Daoy (cell line): ENCODE measurements at regions not wholly inside any gene's neighbourhood (a gene's known extent, or its start where the extent isn't known, plus 50 kb on each side); places are given as distances from the start of the nearest gene placed in this dataset.
A peak's percentile ranks its signal among the peaks of the same experiment; 100 is the strongest.

ENCODE experiments used
- DNase-seq: peaks from one replicate; pipeline ENCODE4 v3.0.0-alpha.2; 2015; ENCODE audit warnings: low read depth

DNA sequence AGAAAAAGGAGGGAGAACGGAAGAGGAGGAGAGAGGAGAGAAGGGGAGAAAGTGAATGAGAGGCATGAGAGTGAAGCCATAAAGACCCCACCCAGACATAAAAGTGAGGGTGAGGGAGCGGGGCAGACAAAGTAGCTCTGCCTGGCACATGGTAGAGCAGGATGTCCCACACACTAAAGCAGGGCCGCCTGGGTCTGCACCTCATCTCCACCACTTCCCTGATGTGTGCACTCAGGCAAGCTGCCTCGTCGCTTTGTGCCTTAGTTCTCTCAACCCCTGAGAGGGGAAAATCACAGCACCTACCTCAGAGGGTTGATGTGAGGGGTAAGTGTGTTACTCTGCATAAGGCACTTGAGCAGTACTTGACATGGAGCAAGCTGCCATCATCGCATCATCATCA is 488.1 kb downstream of the COG6 start:
- no peak for DNase-seq

DNA sequence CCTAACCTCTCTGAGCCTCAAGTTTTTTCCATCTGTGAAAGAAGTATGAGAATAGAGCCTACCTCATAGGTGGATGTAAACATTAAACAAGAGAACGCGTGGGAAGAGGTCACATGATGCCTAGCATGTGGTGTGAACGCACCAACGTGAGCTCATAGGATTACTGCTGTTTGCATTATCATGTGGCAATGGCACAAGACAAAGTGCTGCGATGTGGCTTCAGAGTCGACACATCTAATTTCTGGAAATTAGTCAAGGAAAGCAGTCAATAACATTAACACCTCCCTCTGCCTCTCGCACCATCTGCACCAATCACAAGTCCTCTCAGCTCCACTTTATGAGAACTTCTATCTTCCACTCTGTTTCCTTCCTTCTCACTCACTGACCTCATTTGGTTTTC is 489.7 kb downstream of the COG6 start:
- no peak for DNase-seq

DNA sequence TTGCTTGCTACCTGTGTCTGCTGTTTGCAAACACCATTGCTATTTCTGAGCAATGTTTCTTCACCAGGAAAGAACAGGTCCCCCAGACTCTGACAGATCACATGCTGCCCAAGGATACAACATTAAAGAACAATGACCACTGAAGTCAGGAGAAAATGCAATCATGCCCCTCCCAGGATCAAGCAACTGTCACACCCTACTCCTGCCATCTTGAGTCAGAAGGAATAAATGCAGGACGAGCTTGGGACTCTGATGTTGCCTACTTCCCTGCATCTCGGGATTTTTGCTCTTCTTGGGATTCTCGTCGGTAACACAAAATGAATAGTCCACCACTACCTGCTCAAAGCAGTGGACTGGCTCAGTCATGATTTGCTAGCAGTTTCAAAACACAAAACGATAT is 490.6 kb downstream of the COG6 start:
- no peak for DNase-seq

DNA sequence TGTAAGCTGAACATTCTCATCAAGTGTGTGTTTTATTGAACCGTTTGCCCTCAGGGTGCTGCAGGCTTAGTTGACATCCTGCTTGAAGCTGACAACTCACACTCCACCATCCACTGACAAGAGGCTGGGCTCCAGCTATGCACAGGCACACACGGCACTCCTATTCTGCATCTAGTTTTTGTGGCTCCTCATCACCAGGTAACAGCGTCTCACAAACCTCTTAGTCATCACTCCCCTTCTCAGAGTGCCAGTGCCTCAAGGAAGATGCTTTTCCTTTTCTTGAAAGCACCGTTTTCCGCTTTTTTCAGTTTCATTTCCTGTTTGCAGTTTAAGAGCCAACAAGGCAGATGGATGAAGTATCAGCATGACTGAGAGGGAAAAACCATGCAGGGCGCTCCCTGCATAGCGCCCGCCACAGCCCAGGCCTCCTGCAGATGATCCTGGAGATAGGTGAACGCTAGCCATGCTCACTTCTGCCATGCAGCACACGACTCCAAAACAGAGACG is 491.2 kb downstream of the COG6 start:
- DNase-seq = no peak

DNA sequence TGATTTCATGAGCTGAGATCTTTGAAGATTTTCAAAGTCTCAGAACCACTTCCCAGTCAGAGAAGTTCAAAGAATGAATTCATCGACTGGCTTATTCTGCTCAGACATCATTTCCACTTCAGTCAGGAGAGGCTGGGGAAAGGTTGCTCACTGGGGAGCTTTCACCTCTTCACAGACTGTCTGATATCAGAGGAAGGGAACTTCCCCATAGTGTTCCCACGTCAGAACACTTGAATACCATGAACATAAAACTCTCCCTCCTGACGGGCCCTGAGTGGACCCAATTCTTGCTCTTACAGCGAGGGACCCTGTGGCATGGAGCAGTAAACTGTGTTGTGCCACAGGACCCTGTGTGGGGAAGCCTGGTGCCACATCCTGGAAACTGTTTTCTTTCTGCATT is 492.6 kb downstream of the COG6 start:
- DNase-seq = no peak

DNA sequence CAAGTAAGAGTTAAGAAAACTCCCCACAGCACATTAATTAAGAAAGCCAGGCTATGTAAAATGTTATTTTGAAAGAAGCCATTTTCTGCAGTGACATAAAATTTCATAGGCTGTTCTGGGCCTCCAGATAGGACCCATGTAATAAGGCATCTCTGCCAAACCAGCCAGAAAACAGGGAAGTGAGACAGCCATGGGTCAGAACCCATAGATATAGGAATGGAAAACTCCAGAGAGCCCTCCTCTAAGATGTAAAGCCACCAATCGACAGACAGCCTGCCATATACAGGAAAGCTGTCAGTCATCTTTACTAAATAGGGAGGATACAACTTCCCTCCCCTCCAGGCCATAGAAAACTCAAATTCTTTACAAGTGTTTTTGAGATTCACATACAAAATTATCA is 493.3 kb downstream of the COG6 start:
- no peak for DNase-seq

DNA sequence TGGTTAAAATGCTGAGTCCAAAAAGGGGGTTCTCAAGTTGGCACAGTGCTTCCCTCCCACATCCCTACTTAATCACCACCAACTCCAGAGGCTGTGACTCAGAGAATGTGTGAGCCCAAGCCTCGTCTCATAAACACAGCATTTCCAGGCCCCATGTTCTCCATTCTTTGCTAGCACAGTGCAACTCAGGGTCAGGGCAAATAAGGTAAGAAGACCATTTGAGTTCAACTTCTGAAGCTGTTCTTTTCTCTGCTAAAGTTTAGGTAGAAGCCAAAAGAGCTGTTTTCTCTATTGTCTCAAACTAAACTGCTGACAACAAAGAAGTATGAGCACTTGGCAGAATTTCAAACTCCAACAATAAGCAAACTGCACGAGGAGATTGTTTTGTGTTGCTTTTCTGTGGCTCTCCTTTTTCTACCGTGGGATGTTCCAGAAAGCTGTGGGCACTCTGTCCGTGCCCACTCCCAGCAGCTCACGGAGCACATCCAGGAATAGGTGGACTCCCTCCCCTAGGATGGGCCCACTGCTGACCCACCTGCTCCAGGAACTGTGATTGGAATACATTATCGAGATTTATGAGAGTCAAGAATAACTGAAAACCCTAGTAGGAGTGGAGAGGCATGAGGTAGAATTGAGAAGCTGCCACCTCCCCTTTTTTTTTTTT is 494.3 kb downstream of the COG6 start:
- DNase-seq = peak; percentile 78

DNA sequence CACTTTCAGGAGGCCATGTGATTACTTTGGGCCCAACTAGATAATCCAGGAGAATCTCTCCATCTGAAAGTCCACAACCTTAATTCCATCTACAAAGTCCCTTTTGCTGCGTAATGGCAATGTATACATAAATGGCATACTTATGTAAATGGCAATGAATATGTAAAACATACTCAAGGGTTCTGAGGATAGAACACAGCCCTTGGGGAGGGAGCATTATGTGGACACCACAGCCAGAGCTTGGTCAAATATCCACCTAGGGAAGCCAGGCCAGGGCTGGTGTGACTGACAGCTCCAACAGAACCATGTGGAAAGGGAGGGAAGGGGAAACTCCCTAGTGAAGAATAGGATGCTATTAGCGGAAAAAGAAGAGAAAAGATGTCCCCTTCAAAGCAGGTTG is 496.2 kb downstream of the COG6 start:
- no peak for DNase-seq

DNA sequence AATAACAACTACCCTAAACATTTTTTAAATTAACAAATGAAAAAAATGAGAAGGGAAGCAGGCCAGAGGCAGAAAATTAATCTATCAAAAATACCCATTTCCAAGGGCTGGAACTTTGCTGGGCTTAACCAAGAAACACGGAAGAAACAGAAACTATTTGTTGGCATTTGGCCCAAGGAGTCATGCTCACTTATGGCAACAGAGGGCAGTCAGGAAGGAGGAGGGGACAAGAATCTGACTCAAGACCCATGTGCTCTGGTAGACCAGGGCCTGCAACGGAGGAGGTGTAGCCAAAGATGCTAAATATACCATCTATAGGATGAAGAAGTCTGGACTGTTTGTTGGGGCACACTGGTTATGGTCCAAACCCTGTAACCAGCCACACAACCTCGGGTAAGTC is 496.7 kb downstream of the COG6 start:
- peak; percentile 65 for DNase-seq

DNA sequence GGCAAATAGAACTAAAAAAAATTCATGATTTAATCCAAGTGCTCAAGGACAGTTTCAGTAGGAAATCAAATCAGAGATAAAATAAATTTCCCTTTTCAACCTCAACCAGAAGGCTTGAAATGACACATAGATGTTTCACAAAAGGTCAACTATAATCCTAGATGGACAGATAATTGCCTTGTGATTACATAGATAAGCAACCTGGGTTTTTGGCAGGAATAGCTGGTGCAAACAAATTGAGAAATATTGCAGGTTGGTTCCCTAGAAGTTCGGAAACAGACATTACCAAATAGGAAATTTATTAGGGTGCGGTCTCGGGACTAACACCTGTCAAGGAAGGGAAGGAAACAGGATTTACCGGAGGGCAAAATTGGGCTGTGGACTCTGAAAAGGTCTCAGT is 497.5 kb downstream of the COG6 start:
- no peak for DNase-seq

DNA sequence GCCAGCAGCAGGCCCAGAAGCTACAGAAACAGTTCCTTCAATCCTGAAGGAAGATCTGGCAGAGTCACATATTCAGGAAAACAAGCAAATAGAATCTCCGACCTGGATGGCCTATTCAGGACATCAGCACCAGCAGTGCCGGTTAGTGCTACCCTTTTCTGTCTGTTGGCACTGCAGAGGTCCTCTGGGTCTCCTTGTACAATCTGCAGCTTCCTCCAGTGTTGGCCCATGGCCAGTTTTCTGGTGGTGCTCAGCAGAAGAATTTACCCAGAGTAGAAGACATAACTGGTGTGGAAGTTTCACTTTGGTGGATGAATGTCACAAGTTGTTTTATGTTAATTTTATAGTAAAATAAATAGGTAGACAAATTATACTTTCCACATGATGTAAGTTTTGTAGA is 498.1 kb downstream of the COG6 start:
- DNase-seq = no peak

DNA sequence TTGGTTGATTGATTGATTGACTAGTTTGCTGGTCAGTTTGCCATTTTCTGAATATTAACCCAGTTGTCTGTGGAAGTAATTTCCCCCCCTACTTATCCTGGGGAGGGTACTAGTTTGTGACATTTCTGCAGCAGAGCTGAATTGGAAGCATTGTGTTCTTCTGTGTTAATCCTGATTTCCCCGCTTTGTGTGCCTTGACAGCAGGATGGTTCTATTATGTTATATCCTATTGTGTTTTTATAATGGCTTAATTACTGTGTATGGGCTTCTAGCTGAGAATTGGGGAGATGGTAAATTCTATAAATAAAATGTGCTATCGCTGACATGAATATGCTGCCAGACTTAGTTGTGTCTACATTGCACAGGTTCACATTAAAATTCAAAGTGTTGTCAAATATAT is 499.7 kb downstream of the COG6 start:
- no peak for DNase-seq

DNA sequence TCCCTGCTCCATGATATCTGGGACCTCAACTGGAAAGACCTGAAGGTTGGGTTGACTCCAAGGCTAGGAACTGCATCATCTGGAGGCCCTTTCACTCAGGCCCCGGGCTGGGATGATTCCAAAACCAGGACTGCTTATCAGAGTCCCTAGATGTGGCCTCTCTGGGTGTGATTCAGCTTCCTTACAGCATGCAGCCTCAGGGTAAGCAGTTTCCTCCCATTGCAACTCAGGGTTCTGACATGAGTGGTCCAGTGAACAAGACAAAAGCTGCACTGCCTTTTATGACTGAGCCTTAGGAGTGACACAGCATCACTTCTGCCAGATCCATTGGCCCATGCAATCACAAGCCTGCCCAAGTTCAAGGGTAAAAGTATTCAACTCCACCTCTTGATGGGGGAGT is 502.8 kb downstream of the COG6 start:
- peak; percentile 60 for DNase-seq

DNA sequence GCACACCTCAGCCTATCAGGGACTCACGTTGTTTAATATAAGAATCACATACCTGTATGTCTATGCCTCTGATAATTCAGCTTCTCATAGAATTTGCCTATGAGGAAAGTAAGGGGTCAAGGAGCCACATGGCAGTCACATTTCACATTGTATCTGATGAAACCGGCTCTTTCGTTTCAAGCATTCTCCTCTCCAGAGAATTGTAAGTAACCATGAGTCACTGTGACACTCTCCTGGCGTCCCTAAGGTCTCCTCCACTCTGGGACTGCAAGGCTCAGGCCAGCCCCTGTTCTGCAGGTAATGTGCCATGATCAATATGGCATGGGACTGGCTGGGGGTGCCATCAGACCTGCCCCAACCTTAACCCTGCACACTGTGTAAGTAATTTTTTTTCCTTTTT is 503.3 kb downstream of the COG6 start:
- DNase-seq = no peak

DNA sequence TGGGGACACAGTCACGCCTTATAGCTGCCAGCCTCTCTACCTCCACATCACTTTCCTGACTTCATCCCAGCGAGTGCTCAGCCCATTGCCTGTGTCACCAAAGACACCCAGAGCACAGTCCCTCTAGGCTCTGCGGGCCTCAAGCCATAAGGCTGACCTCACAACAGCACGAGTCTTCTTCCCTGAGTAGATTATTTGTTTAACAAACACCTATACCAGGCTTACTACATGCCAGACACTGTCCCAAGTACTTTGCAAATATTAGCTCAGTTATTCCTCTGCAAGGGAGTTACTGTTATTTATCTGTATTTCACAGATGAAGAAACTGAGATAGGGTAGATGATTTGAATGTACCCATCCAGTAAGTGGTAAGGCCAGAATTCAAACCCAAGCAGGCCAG is 504.3 kb downstream of the COG6 start:
- DNase-seq = no peak

DNA sequence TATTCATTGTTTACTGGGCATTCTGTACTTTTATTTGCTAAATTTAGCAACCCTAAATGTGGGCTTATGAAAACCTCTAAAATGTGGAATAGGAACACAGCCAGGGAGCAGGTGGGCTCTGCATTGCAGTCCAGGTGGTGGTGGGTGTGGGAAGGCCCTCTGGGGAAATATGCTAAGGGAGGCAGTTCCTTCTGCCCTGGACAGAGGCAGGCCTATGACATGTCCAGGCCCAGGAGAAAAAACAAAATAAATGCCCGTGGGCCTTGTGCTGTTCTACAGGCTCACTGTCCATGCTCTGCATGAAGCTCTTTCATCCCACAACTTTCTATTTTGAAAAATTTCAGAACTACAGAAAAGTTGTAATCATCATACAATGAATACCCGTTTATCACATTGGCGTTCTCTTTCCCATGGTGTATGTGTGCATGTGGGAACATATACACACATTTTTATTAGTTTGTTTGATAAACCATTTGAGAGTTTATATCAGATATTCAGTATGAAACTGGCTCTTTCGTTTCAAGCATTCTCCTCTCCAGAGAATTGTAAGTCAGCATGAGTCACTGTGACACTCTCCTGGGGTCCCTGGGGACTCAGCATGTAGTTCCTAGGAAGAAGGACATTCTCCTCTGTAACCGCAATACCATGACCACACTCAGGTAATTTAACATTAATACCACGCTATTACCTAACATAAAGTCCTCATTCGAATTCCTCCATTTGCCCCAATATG is 505.3 kb downstream of the COG6 start:
- peak; percentile 50 for DNase-seq

DNA sequence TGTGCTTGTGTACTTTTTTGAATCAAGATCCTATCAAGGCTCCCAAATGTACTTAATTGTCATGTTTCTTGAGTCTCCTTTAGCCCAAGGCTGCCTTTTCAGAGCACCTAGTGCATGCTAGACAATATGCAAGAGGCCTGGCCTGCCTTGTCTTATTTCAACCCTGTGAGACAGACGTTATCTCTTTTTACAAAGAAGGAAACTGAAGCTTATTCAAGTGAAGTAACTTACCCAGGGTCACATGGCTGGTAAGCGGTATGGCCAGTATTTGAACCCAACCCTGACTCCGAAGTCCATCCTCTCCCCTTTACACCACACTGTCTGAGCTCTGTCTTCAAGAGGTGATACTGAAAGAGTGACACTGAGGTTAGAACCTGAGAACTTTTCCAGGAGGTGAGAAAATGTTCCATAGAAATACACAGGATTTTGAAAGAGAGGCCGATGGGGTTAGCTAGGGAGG is 505.1 kb downstream of the FOXO1 start:
- DNase-seq = no peak

DNA sequence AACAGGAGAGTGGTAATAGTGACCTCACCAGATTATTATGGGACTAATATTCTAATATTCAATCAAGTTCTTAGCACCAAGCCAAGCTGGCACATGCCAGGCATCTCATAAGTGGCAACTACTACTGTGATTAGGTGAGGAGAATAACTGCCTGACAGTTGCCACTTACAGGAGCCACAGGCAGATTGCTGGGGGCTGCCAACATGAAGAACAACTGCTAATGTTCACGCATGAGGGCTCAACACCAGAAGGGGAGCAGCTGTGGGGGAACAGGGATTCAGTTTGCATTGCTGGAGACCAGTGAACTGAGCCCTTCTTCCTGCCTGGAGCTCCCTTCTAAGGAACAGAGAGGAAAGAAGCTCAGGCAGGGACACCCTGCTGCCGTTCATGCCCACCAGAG is 504.5 kb downstream of the FOXO1 start:
- no peak for DNase-seq

DNA sequence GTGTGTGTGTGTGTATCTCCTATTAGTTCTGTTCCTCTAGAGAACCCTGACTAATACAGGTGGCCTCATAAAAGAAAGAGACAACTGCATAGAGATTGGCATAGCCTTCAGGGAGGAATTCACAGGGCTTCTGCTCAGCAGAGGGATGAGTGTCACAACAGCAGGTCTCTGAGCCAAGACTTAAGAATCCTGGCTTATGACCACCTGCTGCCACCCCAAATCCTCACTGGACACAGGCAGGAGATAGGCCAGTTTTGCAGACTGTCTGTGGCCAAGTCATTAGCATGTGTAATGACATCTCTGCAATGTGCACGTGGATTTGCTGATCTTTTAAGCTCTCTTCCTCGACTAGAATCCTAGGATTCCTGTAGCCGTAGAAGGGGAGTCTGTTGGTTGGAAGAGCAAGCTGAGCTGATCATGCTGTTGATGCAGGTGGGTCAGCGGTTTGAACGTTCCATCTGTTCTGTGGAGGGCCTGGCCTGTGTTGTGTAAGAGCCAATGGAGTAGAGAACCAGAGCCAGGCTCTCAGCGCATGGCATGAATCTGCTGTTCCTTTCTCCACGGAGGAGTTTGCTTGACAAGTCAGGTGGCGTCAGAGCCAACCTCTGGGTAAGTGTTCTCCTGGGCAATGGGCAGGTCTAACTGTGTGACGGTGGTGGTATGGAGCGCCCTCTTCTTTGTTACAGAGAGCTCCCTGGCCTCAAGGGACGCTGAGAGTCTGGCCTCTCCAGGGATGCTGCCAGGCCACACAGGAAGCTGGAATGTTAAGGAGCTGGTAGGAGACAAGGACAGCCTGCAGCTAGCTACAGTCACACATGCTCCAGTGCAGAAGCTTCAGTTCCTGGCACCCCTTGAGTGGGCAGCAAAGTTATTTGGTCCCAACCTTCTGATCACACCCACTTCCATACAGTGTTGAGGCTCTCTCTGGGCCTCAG is 503.1 kb downstream of the FOXO1 start:
- DNase-seq = no peak

DNA sequence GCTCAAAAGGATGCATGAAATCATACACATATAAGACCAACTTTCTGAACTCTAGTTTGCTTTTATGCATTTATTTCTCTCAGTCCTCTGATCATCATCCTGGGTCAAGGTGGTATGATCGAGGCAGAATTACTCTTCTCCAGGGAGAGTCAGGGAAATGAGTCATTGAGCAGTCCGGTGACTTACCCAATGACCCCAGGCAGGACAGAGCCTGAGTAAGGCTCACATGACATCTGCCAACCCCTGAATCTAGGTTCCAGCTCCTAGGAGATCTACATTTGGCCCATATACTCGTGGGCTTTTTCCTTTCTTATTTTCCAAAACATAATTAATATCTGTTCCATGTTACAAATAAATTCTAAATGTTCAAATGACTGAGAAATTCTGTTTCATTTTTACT is 502.3 kb downstream of the FOXO1 start:
- no peak for DNase-seq

DNA sequence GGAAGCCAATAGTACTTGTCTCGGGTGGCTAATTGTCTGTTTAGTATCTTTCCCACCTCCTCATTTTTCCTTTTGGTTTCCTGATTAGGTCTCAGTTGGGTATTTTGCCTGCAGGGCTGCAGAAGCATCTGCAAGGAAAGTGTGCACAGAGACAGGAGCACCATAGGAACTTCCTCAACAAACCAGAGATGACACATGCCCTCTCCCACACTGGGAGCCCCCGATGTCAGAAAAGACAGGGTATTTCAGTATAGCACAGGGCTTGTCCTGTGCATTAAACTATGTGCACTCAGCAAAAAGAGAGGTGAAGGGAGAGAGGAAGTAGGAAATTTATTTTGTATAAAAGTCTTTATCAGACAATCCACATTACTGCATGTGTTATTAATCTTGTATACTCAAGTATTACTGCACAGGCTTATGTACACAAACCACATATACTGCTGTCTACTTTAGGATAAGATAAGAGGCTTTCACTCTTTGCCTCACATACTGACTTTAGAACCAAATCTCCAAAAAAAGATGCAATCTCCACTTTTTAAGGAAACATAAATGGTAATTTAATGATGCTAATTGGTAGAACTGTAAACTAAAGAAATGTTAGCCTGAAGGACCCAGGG is 501.0 kb downstream of the FOXO1 start:
- no peak for DNase-seq

DNA sequence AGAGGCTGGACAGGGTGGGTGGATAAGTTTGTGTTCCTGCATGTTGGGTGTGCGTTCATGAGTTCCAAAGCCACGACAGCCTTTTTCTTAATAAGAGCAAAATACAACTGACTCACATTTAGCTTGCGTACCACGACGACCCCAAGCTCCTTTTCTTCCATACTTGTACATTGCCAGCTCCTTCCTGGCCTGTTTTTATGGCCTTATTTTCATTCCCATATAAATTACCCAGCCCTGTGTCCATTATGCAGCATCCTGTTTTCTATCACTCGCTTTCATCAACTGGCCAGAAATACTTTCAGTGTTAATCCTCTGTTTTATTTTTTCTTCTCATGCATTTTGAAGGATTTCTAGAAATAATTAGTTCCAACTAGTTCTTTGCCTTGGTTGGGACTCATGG is 499.1 kb downstream of the FOXO1 start:
- no peak for DNase-seq
